Omental fat pad (tissue), 3 donors: ENCODE measurements at regions not wholly inside any gene's neighbourhood (a gene's known extent, or its start where the extent isn't known, plus 50 kb on each side); places are given as distances from the start of the nearest gene placed in this dataset.

Experiments
- ATAC-seq: fragments of 150-250 bp; one replicate; pipeline ENCODE4 v1.9.1; 2016; ENCODE audit warnings: mild to moderate bottlenecking, moderate library complexity; ENCODE audit not compliant: low FRiP score
- DNase-seq: peaks from one replicate; pipeline ENCODE4 v3.0.0-alpha.2; 2019; ENCODE audit warnings: low spot score
- TF ChIP-seq, protein P1 (sequence below), 3 donors: fragments of 450-650 bp; IDR thresholded peaks; one replicate each; pipeline ENCODE4 v1.5.1; 2016 to 2017; ENCODE audit warnings: antibody characterized with exemption in 3 of 3, mild to moderate bottlenecking in 3 of 3, moderate library complexity in 2 of 3

DNA sequence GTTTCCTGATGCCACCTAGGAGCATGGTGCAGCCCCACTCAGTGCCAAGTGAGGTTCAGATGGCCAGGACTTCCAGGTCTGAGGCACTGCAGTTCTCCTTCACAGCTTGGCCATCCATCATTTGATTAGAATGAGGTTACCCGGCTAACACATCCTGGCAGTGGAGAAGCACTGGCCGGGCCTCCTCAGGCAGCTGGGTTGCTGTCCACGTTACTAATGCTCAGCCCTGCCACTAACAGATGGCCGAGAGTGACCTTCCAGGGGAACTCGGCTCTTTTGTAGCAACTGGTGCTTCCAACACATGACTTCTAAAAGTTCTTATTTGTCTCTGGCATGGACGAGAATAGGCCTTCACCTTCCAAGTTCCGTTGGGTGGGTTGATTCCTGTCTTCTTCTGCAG is 204.6 kb upstream of the CFAP20DC start:
- DNase-seq (no peak), ATAC-seq (no peak)
- TF ChIP-seq, protein P1, sequence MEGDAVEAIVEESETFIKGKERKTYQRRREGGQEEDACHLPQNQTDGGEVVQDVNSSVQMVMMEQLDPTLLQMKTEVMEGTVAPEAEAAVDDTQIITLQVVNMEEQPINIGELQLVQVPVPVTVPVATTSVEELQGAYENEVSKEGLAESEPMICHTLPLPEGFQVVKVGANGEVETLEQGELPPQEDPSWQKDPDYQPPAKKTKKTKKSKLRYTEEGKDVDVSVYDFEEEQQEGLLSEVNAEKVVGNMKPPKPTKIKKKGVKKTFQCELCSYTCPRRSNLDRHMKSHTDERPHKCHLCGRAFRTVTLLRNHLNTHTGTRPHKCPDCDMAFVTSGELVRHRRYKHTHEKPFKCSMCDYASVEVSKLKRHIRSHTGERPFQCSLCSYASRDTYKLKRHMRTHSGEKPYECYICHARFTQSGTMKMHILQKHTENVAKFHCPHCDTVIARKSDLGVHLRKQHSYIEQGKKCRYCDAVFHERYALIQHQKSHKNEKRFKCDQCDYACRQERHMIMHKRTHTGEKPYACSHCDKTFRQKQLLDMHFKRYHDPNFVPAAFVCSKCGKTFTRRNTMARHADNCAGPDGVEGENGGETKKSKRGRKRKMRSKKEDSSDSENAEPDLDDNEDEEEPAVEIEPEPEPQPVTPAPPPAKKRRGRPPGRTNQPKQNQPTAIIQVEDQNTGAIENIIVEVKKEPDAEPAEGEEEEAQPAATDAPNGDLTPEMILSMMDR (IDR thresholded peaks at IDR 0.05): no peak

DNA sequence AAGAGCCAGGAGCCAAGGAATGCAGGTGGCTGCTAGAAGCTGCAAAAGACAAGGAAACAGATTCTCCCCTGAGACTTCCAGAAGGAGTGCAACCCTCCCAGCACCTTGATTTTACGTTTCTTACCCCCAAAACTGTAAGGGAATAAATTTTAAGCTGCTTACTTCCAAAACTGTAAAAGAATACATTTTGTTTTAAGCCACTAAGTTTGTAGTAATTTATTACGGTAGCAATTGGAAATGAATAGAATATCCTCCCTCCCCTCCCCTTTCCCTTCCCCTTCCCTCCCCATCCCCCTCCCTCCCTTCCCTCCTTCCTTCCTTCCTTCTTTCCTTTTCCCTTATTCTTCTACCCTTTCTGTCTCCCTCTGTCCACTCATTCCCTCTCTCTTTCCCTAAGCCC is 203.7 kb upstream of the CFAP20DC start:
- ATAC-seq (no peak), DNase-seq (no peak)
- TF ChIP-seq, protein P1 (IDR thresholded peaks at IDR 0.05): no peak

DNA sequence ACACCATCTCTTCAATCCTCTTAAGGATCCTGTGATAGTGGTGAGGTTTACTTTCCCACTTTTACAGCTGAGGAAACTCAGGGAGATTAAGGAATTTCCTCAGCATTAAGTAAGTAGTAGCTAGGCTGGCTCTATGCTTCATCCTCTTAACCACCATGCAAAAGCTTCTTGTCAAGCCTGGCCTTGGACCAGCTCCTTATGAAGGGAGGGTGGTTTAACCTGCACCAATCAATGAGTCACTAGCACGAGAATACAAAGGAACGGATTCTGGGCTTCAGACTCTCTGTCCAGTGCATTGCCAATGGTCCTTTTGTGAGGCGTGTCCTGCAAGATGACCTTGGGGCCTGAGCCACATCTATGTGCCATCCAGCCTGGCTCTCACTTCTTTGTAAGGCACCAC is 202.0 kb upstream of the CFAP20DC start:
- TF ChIP-seq, protein P1 (IDR thresholded peaks at IDR 0.05): no peak
- ATAC-seq: no peak
- DNase-seq: no peak

DNA sequence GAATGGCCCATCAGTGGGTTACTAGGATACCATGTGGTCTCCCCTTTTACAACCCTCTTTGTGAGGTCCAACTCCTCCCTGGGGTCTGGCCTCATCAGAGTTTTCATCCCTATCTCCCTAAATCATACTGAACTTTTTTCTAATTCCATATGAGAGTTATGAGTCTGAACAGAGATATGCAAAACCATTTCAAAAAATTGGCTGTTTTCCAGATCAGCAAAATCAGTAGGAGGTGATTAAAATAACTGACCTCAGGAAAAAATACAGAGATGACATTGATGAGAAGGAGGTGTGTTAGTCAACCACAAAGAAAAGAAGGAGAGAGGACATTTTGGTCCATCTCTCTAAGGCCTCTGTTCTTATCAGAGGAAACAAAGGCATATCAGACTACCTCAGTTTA is 200.8 kb upstream of the CFAP20DC start:
- TF ChIP-seq, protein P1 (IDR thresholded peaks at IDR 0.05): no peak
- ATAC-seq (no peak), DNase-seq (no peak)

DNA sequence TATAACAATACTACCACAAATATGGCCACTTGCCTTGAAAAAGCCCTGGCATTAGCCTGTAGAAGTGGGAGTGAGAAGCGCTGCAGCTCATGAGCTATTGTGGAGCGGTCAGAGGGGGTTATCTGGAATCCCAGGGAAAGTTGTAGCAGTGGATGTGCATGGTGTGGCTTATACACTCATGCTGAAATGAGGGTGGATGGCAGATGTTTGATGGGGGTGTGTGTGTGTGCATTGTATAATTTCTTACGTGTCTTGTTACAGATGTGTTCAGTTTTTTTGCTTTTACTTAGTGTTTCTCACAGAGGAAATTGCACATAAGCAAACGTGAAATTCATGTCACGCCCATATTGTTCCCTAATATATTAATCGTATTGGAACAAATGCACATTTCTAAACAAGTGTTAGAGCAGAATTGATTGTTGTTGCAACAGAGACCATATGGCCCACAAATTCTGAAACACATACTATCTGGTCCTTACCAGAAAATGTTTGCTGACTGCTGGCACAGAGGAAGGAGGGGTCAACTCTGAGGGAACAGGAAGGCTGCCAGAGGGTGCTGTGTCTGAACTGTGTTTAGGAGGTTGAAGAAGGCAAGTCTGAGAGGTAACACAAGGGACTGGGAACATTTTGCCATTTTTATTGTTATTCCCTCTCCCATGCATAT is 200.0 kb upstream of the CFAP20DC start:
- DNase-seq (no peak), ATAC-seq (no peak)
- TF ChIP-seq, protein P1 (IDR thresholded peaks at IDR 0.05): no peak

DNA sequence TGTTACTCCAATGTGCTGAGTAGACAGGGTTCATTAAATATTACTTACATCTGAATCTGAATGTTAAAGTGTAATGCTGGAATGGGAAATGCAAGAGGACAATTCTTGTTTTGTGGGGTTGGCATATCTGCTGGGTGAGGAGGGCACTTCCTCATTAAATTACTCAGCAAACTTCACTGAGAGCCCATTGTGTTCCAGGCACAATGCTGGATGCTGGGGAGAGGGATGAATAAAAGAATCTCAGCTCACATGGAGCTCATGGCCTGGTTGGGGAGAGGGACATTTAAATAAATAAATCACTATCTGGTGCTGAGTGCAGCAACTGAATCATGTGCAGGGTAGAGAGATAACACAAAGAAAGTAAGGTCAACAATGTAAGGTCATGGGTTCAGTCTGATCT is 199.2 kb upstream of the CFAP20DC start:
- no peak for DNase-seq
- TF ChIP-seq, protein P1 (IDR thresholded peaks at IDR 0.05): no peak
- no peak for ATAC-seq

DNA sequence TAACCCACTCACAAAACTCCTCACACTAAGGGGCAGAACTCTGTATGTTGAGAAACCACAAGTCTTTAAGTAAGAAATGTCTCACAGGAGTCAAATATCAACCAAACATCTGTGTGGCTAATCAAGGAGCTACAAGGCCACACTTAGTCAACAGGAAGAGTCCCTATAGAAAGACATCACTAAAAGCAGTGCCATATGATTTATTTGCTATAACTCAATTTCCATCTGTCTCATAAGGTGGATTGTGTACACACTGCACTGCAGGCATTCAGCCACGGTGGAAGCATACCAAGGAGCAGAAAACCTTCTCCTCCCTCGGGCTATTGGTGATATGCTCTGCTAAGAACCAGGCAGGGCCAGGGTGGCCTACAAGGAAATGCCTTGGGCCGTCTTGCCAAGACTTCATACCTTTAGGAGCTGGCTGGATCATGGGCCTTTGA is 197.6 kb upstream of the CFAP20DC start:
- DNase-seq (no peak), ATAC-seq (no peak)
- TF ChIP-seq, protein P1 (IDR thresholded peaks at IDR 0.05): no peak
